HEK293 (cell line): ENCODE measurements at regions not wholly inside any gene's neighbourhood (a gene's known extent, or its start where the extent isn't known, plus 50 kb on each side); places are given as distances from the start of the nearest gene placed in this dataset.

ENCODE experiments used
- CTCF ChIA-PET: fragments of 350-600 bp; formaldehyde crosslinking; extraction: SDS; loops from one replicate; lab custom pipeline; 2021; ENCODE audit warnings: antibody characterized with exemption; lab: Yijun Ruan, JAX
- POLR2A ChIA-PET: fragments of 300-600 bp; formaldehyde crosslinking; extraction: SDS; loops from one replicate; lab custom pipeline; 2020; ENCODE audit warnings: antibody characterized with exemption, inconsistent platforms; lab: Yijun Ruan, JAX
- H3K27ac ChIP-seq: fragments of 200-500 bp; sonication (Bioruptor generic); 2 replicates; pipeline ENCODE4 v1.5.1; 2014; ENCODE audit warnings: low read depth, low read length, control low read depth, inconsistent platforms; ENCODE audit errors: extremely low read depth
- H3K36me3 ChIP-seq, 2 experiments: fragments of 200-500 bp in 1 of 2; sonication (Bioruptor generic) in 1 of 2; 1 replicate in 1 of 2; 2 replicates in 1 of 2; pipeline ENCODE4 v1.5.1; 2014 to 2017; ENCODE audit warnings: inconsistent platforms in 2 of 2, low read length in 2 of 2; ENCODE audit not compliant: control insufficient read depth in 2 of 2, insufficient read depth in 1 of 2
- H3K4me1 ChIP-seq: fragments of 200-500 bp; sonication (Bioruptor generic); 2 replicates; pipeline ENCODE4 v1.5.1; 2014; ENCODE audit warnings: mild to moderate bottlenecking, low read length, inconsistent platforms; ENCODE audit not compliant: control insufficient read depth, insufficient read depth
- H3K4me3 ChIP-seq: 2 replicates; pipeline ENCODE4 v1.5.1; 2011; ENCODE audit warnings: low read depth, mild to moderate bottlenecking, control low read depth, low read length, moderate library complexity
- H3K9me3 ChIP-seq: fragments of 200-500 bp; sonication (Bioruptor generic); 2 replicates; pipeline ENCODE4 v1.5.1; 2014; ENCODE audit warnings: low read depth, low read length, inconsistent platforms; ENCODE audit not compliant: control insufficient read depth, insufficient read depth
- KLF7 ChIP-seq: fragments of 450-650 bp; formaldehyde crosslinking; IDR thresholded peaks from 2 replicates; pipeline ENCODE4 v1.5.1; 2016; ENCODE audit warnings: missing biosample characterization, missing genetic modification characterization, borderline replicate concordance
- RBAK ChIP-seq: fragments of 450-650 bp; formaldehyde crosslinking; IDR thresholded peaks from 2 replicates; pipeline ENCODE4 v1.5.1; 2016; ENCODE audit warnings: missing biosample characterization, missing genetic modification characterization
- TCF7L2 ChIP-seq: IDR thresholded peaks from 2 replicates; pipeline ENCODE4 v1.6.1; 2011; ENCODE audit warnings: low read depth, mild to moderate bottlenecking, inconsistent platforms, low read length, moderate library complexity, borderline replicate concordance
- YY2 ChIP-seq: fragments of 450-650 bp; formaldehyde crosslinking; IDR thresholded peaks from 2 replicates; pipeline ENCODE4 v1.5.1; 2016; ENCODE audit warnings: missing biosample characterization, missing genetic modification characterization
- ZNF114 ChIP-seq: fragments of 450-650 bp; formaldehyde crosslinking; IDR thresholded peaks from 2 replicates; pipeline ENCODE4 v1.5.0; 2017; ENCODE audit warnings: missing biosample characterization, missing genetic modification characterization
- ZNF140 ChIP-seq: fragments of 450-650 bp; formaldehyde crosslinking; IDR thresholded peaks from 2 replicates; pipeline ENCODE4 v1.5.1; 2016; ENCODE audit warnings: missing biosample characterization, missing genetic modification characterization
- ZNF175 ChIP-seq: fragments of 450-650 bp; formaldehyde crosslinking; IDR thresholded peaks from 2 replicates; pipeline ENCODE4 v1.5.1; 2016; ENCODE audit warnings: missing biosample characterization, missing genetic modification characterization
- ZNF341 ChIP-seq: fragments of 450-650 bp; formaldehyde crosslinking; IDR thresholded peaks from 2 replicates; pipeline ENCODE4; 2016; ENCODE audit warnings: low read depth, missing biosample characterization, missing genetic modification characterization
- ZNF549 ChIP-seq: fragments of 450-650 bp; IDR thresholded peaks from 2 replicates; pipeline ENCODE4 v1.5.1; 2018; ENCODE audit warnings: missing biosample characterization, missing genetic modification characterization, mild to moderate bottlenecking, inconsistent platforms, moderate library complexity
- ZNF558 ChIP-seq: fragments of 450-650 bp; formaldehyde crosslinking; IDR thresholded peaks from 2 replicates; pipeline ENCODE4 v1.5.1; 2016; ENCODE audit warnings: missing biosample characterization, missing genetic modification characterization
- ZNF654 ChIP-seq: fragments of 450-650 bp; formaldehyde crosslinking; IDR thresholded peaks from 2 replicates; pipeline ENCODE4 v1.5.1; 2016; ENCODE audit warnings: low read depth, missing biosample characterization, missing genetic modification characterization
- ZNF830 ChIP-seq: fragments of 450-650 bp; IDR thresholded peaks from 2 replicates; pipeline ENCODE4 v1.5.0; 2018; ENCODE audit warnings: missing biosample characterization, missing genetic modification characterization, low read depth, mild to moderate bottlenecking, moderate library complexity
- ZXDB ChIP-seq: fragments of 450-650 bp; formaldehyde crosslinking; IDR thresholded peaks from 2 replicates; pipeline ENCODE4 v1.5.1; 2016; ENCODE audit warnings: missing biosample characterization, missing genetic modification characterization
- TF ChIP-seq, protein P1 (sequence below): fragments of 450-650 bp; formaldehyde crosslinking; IDR thresholded peaks from 2 replicates; pipeline ENCODE4 v1.5.1; 2016; ENCODE audit warnings: missing biosample characterization, missing genetic modification characterization
- TF ChIP-seq, protein P2 (sequence below): fragments of 450-650 bp; formaldehyde crosslinking; IDR thresholded peaks from 2 replicates; pipeline ENCODE4 v1.5.1; 2016; ENCODE audit warnings: missing biosample characterization, missing genetic modification characterization
- TF ChIP-seq, protein P3 (sequence below): fragments of 450-650 bp; formaldehyde crosslinking; IDR thresholded peaks from 2 replicates; pipeline ENCODE4 v1.5.1; 2016; ENCODE audit warnings: missing biosample characterization, missing genetic modification characterization, low read depth
- TF ChIP-seq, protein P4 (sequence below): fragments of 450-650 bp; formaldehyde crosslinking; IDR thresholded peaks from 2 replicates; pipeline ENCODE4 v1.5.1; 2016; ENCODE audit warnings: missing biosample characterization, missing genetic modification characterization
- TF ChIP-seq, protein P5 (sequence below): fragments of 450-650 bp; formaldehyde crosslinking; IDR thresholded peaks from 2 replicates; pipeline ENCODE4 v1.5.1; 2016; ENCODE audit warnings: missing biosample characterization, missing genetic modification characterization
- TF ChIP-seq, protein P6 (sequence below): fragments of 450-650 bp; formaldehyde crosslinking; IDR thresholded peaks from 2 replicates; pipeline ENCODE4 v1.5.1; 2016; ENCODE audit warnings: missing biosample characterization, missing genetic modification characterization
- TF ChIP-seq, protein P7 (sequence below): fragments of 450-650 bp; formaldehyde crosslinking; IDR thresholded peaks from 2 replicates; pipeline ENCODE4 v1.5.1; 2016; ENCODE audit warnings: missing biosample characterization, missing genetic modification characterization

DNA sequence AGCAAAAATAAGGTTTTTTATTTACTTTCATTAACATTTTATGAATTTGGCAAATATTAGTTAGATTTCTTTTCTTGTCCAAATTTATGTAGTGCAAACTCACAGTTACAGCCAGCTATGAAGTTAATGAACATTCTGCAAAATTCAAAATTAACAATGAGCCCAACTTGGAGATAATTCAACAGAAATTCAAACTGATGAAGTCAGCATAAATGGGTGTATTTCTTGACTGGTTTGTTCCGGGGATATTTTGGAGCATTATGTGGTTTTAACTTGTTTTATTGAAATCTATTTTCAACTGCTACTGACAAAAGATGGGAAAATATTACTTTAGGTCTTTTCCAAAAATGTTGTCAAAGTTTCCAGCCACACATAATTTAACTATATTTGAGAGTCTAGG is 807.9 kb downstream of the CDH8 start (continued):
- TF ChIP-seq, protein P1, sequence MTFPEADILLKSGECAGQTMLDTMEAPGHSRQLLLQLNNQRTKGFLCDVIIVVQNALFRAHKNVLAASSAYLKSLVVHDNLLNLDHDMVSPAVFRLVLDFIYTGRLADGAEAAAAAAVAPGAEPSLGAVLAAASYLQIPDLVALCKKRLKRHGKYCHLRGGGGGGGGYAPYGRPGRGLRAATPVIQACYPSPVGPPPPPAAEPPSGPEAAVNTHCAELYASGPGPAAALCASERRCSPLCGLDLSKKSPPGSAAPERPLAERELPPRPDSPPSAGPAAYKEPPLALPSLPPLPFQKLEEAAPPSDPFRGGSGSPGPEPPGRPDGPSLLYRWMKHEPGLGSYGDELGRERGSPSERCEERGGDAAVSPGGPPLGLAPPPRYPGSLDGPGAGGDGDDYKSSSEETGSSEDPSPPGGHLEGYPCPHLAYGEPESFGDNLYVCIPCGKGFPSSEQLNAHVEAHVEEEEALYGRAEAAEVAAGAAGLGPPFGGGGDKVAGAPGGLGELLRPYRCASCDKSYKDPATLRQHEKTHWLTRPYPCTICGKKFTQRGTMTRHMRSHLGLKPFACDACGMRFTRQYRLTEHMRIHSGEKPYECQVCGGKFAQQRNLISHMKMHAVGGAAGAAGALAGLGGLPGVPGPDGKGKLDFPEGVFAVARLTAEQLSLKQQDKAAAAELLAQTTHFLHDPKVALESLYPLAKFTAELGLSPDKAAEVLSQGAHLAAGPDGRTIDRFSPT: no peak
- no peak for TF ChIP-seq ZNF558
- no peak for TF ChIP-seq ZNF175 (tag by site-specific recombination)
- TF ChIP-seq TCF7L2: no peak
- TF ChIP-seq, protein P2, sequence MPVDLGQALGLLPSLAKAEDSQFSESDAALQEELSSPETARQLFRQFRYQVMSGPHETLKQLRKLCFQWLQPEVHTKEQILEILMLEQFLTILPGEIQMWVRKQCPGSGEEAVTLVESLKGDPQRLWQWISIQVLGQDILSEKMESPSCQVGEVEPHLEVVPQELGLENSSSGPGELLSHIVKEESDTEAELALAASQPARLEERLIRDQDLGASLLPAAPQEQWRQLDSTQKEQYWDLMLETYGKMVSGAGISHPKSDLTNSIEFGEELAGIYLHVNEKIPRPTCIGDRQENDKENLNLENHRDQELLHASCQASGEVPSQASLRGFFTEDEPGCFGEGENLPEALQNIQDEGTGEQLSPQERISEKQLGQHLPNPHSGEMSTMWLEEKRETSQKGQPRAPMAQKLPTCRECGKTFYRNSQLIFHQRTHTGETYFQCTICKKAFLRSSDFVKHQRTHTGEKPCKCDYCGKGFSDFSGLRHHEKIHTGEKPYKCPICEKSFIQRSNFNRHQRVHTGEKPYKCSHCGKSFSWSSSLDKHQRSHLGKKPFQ (tag by site-specific recombination): no peak
- TF ChIP-seq, protein P3, sequence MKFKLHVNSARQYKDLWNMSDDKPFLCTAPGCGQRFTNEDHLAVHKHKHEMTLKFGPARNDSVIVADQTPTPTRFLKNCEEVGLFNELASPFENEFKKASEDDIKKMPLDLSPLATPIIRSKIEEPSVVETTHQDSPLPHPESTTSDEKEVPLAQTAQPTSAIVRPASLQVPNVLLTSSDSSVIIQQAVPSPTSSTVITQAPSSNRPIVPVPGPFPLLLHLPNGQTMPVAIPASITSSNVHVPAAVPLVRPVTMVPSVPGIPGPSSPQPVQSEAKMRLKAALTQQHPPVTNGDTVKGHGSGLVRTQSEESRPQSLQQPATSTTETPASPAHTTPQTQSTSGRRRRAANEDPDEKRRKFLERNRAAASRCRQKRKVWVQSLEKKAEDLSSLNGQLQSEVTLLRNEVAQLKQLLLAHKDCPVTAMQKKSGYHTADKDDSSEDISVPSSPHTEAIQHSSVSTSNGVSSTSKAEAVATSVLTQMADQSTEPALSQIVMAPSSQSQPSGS (tag by site-specific recombination): no peak
- TF ChIP-seq, protein P4, sequence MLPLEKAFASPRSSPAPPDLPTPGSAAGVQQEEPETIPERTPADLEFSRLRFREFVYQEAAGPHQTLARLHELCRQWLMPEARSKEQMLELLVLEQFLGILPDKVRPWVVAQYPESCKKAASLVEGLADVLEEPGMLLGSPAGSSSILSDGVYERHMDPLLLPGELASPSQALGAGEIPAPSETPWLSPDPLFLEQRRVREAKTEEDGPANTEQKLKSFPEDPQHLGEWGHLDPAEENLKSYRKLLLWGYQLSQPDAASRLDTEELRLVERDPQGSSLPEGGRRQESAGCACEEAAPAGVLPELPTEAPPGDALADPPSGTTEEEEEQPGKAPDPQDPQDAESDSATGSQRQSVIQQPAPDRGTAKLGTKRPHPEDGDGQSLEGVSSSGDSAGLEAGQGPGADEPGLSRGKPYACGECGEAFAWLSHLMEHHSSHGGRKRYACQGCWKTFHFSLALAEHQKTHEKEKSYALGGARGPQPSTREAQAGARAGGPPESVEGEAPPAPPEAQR (tag by site-specific recombination): no peak
- TF ChIP-seq, all 188 proteins: peak for 0

DNA sequence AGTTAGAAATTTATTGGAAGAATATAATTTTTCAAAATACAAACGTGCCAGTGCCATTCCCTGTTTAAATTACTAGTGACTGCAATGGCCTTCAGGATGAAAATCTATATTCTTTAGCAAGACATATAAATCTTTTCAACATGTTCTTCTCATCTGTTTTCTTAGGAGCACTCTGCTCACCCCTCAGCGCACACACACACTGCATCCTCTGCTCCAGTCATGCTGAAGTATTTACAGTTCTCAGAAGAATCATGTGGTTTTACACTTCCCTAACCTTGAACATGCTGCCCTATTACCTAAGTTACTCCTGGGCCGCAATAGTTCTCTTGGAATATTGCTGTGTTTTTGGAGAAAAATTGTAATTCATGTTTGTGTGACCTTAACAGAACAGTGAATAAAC is 820.6 kb downstream of the CDH8 start:
- TF ChIP-seq YY2 (tag by site-specific recombination): no peak
- TF ChIP-seq ZNF654 (tag by site-specific recombination): no peak
- TF ChIP-seq ZNF114 (tag by site-specific recombination): no peak
- TF ChIP-seq, protein P5, sequence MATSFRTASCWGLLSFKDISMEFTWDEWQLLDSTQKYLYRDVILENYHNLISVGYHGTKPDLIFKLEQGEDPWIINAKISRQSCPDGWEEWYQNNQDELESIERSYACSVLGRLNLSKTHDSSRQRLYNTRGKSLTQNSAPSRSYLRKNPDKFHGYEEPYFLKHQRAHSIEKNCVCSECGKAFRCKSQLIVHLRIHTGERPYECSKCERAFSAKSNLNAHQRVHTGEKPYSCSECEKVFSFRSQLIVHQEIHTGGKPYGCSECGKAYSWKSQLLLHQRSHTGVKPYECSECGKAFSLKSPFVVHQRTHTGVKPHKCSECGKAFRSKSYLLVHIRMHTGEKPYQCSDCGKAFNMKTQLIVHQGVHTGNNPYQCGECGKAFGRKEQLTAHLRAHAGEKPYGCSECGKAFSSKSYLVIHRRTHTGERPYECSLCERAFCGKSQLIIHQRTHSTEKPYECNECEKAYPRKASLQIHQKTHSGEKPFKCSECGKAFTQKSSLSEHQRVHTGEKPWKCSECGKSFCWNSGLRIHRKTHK (tag by site-specific recombination): no peak
- no peak for TF ChIP-seq ZXDB
- TF ChIP-seq KLF7 (tag by site-specific recombination): no peak
- TF ChIP-seq, protein P6, sequence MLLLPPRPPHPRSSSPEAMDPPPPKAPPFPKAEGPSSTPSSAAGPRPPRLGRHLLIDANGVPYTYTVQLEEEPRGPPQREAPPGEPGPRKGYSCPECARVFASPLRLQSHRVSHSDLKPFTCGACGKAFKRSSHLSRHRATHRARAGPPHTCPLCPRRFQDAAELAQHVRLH (tag by site-specific recombination): no peak
- no peak for TF ChIP-seq ZNF830 (tag by site-specific recombination)
- TF ChIP-seq ZNF140: no peak
- TF ChIP-seq, protein P7, sequence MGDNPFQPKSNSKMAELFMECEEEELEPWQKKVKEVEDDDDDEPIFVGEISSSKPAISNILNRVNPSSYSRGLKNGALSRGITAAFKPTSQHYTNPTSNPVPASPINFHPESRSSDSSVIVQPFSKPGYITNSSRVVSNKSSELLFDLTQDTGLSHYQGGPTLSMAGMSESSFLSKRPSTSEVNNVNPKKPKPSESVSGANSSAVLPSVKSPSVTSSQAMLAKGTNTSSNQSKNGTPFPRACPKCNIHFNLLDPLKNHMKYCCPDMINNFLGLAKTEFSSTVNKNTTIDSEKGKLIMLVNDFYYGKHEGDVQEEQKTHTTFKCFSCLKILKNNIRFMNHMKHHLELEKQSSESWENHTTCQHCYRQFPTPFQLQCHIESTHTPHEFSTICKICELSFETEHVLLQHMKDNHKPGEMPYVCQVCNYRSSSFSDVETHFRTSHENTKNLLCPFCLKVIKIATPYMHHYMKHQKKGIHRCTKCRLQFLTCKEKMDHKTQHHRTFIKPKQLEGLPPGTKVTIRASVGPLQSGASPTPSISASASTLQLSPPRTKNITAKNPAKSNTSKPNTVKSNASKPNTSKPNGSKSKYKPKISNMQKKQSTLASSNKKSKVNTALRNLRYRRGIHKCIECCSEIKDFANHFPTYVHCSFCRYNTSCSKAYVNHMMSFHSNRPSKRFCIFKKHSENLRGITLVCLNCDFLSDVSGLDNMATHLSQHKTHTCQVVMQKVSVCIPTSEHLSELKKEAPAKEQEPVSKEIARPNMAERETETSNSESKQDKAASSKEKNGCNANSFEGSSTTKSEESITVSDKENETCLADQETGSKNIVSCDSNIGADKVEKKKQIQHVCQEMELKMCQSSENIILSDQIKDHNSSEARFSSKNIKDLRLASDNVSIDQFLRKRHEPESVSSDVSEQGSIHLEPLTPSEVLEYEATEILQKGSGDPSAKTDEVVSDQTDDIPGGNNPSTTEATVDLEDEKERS: no peak
- TF ChIP-seq ZNF341 (tag by site-specific recombination): no peak
- no peak for TF ChIP-seq RBAK (tag by site-specific recombination)
- no peak for TF ChIP-seq ZNF549 (tag by site-specific recombination)
- POLR2A ChIA-PET: no interaction called here
- Histone ChIP-seq H3K4me3 (no peak overlapping the region), H3K36me3 (no peaks in the 10 kb centered on the region), H3K27ac (no peak overlapping the region), H3K9me3 (no peaks in the 10 kb centered on the region), H3K4me1 (no peaks in the 10 kb centered on the region)
- CTCF ChIA-PET: no interaction called here
